NCI-H1105 (cell line): ENCODE measurements at regions not wholly inside any gene's neighbourhood (a gene's known extent, or its start where the extent isn't known, plus 50 kb on each side); places are given as distances from the start of the nearest gene placed in this dataset.

Experiments
- DNase-seq: peaks from one replicate; lab custom pipeline; 2025; lab: John Stamatoyannopoulos, UW

DNA sequence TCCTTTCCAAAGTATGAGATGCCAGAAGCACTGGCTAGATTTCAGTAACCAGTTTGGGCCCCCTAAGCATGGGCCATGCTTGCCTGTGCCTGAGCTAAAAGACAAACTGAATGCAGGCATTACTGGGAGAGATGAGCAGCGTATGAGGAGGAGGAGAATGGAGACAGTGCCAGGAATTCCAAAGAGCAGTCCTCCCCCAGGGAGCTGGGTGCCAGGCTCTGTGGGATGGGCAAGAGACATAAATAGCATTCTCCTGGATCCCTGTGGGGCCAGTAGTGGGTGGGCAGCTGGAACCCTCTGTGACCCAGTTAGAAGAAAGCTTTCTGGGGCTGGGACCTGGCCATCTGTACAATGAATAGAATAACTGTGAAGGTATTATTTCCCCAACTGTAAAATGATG is 235.6 kb downstream of the KCNA4 start:
- DNase-seq, result no peak

DNA sequence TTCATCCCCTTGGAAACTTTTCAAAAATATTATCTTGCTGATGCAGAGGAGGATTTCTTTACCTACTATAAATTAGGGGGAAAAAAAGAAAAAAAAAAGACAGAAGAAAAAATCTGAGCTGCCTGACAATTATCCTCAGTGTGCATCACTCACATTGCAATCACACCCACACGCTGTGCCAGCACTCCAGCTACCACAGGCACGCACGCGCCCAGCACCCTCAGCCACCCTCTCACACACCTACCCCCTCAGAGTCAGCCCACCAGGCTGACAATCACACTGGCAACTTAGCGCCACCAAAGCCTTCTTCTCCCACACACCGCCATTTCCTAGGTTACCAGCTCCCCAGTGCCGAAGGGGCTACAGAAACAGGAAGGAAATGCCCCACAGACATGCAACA is 236.1 kb downstream of the KCNA4 start:
- no peak for DNase-seq

DNA sequence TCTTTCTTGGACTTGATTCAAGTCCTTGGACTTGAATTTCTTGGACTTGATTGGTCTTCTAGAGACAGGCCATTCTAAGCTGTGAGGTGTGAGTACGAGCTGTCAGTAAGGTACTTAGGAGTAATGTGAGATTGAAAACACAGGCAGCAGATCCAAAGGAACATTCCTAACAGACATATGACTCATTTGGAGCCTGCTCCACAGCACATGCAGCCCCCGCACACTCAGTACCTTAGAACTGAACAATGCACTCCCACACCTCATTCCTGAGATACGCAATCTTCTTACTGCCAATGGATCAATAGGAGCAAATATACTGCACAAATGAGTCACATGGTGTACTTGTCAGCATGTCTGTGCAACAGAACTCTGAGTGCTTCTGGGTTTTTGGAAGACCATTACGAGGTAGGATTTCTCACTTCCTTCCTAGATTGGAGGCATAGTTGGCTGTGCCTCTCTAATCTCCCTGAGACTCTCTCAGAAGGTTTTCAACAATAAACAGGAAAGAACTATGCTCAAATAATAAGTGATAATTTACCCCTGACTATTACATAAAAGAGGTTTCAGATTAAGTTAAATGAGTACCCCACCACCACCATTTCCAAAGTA is 243.1 kb downstream of the KCNA4 start:
- DNase-seq, result no peak

DNA sequence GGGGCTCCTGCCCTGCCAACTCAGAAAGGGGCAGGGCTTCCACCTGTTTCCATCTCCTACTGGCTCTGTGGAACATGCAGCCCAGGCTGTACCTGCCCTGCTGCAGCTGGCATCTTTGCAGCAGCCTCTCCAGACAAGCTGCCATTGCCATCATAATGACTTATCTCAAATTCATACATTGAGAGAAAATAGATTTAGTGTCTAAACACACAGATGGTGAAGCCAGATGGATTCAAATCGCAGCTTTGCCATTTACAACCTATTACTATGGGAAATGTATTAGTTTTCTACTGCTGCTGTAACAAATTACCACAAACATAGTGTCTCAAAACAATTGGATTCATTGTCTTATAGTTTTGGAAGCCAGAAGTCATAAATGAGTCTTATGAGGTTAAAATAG is 260.0 kb downstream of the KCNA4 start:
- no peak for DNase-seq

DNA sequence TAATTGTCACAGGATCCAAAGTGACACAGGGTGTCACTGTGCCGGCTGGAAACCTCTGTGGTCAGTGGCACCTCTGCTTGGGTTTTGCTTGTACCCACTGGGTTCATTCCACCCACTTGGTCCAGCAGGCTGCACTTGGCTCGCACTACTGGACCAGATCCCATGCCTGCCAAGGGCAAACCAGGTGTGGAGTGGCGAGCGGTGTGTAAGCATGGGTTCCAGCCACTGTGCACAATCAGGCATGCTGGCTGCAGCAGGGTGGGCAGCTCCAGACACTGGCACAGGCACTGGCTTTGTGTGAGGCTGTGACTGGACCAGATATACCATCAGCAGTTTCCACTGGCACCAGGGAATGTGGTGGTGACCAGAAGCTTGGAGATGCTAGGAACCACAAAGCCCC is 261.4 kb downstream of the KCNA4 start:
- no peak for DNase-seq

DNA sequence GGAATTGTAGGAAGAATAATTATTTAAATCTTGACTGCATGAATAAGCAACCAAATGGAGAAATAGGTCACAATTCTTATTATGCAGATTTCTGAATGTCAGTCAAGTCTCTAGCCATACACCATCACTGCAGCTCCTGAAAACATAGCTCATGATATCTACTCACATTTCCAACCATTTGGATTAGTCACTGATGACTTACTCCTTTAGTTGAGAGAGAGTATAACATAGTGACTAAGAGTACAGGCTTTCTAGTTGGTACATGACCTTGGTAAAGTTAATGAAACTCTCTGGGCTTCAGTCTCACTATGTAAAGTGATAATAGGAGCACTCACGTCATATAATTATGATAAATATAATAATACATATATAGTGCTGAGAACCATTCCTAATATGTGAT is 265.2 kb downstream of the KCNA4 start:
- DNase-seq, result no peak

DNA sequence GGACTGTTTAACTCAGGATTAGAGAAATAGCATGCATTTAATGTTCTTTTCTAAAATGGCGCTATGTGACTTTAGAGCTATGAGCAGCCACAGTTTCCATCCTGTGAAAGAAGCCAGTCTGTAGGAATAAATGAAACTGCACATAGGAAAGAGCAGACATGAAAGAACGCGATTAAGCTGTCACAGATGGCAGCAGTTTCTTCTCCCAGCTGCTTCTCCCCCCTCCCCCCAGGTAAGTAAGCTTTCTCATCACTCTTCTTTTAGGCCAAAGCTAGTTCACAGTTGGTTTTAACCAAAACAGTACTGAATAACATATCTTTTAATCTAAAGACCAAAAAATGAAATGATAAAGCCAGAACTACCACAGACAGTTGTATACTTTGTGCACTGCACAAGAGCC is 266.4 kb downstream of the KCNA4 start:
- no peak for DNase-seq

DNA sequence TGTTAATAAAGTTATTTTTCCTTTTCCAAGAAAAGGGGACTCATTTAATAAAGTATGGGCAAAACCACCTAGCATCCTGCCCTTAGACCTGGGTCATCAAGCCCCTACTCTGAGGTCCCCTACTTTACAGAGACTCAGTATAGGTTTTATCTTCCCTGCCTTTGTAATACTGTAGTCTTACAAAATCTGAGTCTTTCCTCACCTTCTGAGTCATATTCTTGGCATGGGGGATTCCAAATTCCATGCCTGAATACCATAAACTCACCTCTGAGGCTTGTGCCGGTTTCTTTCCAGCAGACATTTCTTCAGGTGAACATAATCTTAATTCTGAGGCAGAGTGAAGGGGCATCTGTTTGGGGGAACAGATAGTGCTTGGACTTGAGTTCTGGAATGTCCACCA is 282.5 kb downstream of the KCNA4 start:
- DNase-seq, result no peak

DNA sequence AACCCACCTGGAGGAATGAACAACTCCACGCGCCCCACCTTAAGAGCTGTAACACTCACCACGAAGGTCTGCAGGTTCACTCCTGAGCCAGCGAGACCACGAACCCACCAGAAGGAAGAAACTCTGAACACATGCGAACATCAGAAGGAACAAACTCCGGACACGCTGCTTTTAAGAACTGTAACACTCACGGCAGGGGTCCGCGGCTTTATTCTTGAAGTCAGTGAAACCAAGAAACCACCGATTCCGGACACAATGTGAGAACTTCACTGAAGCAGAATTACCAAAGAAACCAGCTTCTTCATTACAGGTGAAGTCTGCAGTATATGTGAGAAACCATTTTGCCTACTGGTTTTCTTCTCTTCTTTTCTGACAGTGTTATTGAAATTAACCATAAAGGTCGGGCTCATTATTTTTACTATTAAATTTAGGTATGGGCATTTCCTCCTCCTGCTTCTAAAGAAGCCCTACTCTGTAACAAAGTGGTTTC is 303.0 kb downstream of the KCNA4 start:
- DNase-seq, result no peak

DNA sequence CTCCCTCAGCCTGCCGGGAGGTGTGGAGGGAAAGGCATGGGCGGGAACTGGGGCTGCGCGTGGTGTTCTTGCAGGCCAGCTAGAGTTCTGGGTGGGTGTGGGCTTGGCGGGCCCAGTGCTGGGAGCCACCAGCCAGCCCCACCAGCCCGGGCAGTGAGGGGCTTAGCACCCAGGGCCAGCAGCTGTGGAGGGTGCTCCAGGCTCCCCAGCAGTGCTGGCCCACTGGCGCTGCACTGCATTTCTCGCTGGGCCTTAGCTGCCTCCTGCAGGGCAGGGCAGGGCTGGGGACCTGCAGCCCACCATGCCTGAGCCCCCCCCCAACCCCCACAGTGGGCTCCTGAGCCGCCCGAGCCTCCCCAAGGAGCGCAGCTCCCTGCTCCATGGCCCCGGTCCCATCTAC is 304.2 kb downstream of the KCNA4 start:
- no peak for DNase-seq

DNA sequence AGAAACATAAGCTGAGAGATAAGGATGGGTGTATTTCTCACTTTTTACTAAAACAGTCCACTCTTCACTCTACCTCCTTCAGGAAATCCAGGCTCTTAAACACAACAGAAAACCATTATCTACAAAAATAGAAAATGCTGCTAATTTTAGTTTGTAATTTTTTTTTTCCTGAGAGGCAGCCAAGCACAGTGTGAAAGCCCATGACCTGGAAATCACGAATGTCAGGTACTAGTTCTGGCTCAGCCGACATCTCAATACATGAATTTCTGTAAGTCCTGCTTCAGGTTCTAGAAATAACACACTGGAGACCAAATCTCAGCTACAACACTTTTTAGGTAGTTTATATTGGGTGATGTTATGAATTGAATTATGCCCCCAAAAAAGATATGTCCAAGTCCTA is 308.9 kb downstream of the KCNA4 start:
- no peak for DNase-seq

DNA sequence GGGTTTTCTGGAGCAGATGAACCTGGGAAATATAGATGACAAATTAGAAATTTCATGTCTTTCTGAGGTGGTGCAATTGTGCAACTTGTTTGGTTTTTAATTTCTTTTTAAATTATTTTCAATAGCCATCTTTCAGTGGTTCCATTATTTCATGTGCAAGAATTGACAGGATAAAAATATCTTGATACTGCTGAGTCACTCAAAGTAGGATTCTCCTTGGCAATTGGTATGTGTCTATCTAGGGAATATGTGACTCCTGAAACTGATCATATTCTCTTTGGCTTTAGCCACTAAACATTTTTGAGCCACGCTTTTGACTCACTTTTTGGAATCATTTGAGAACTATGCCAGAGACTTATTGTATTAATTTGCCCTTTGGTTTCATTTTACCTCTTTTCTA is 331.5 kb downstream of the KCNA4 start:
- no peak for DNase-seq

DNA sequence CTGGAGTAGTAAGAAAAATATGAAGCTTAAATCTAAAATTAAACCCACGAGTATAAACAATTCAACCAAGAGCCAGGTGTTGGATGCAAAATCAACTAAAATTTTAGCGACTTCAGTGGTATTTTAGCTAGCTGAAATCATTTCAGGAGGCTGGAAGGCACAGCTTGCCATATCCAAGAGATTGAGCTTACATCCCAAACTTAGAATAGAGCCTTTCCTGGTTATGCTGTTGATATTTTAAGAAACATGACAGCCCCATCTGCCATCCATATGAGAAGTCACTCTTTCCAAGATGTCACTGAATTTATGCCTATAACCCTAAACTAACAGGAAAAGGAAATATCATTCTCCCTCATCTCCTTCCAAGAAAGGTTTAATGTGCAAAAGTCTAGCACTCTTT is 334.0 kb downstream of the KCNA4 start:
- DNase-seq, result no peak

DNA sequence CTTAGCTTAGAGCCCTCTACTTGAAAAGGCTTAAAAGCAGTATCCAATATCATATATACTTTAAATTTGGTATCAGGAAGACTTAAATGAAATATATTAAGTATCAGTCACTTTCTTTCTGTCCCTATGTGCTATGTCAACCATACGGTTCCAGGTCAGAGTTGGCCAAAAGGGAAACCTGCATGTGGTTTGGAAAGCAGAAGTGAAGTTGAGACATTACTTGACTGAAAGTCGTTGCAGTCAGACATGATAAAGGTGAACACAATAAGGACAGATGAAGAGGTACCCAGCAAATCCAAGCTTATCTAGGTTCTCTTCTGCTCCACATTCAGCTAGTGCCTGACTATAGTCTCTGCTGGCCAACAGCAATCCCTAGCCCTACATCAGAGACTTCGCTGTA is 336.8 kb downstream of the KCNA4 start:
- no peak for DNase-seq

DNA sequence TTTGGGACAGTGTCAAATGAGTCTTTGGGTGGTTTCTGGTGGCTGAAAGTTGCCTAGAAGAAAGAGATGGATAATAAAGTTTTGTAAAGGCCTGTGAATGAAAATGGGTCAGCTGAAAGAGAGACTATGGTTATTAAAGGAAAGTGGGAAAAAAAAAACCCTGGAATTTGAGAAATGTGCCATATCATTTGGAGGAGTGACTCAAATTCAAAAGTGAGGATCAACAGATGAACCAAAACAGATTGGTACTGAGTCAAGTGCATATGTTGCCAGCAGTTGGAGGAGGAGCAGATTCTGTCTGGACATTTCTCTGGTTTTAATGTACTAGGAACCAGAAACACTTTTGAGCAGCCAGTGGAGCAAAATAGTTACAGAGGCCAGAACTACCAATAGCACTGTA is 339.8 kb downstream of the KCNA4 start:
- DNase-seq, result no peak

DNA sequence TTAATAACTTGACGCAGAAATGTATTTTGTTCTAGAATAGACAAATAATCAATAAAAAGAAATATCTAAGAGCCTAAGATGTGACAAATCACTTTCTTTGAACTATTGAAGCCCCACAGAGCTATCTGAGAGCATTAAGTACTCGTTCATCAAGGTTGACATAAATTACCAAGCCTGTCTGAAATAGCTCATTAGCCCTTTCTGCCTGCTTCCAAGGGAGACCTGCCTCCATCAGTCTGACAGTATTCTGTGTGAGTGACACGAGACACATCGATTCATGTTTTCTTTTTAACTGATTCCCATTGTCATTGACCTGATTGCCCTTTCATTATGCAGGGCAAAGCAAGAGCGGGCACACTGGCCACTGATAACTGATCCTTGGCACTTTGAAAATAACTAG is 347.5 kb downstream of the KCNA4 start:
- DNase-seq, result no peak

DNA sequence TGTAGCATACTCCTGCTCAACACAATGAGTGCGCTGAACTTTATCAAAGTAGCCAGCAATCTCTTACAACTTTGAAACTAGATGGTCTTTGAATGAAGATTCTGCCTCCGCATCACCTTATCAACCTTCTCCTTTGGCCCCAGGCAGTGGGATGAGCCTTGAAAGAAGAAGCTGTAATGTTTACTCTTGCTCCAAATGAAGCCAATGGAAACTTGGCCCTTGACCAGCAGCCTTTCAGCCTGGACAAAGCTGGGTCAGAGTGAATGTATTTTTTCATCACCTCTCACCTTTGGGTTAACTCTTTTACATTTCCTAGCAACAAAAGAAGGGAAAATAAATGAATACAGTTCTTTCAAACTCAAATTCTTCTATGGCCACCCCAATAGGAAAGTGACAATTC is 359.1 kb downstream of the KCNA4 start:
- no peak for DNase-seq

DNA sequence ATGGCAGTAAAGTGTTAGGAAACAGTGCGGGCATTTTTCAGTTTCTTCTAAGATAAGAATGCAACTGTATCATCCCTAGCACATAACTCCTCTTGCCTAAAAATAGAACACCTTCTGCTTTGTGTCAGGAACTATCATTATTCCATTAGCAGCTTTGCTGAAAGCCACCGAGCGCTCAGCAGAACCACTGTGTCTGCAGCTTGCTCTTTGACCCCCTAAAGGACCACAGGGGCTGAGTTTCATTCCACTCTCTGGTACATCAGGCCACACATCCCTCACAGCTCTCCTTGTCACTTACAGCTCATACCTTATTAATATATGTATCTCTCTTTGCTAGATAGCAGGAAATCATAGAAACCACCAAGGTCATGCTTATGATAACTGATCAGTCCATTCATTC is 360.2 kb downstream of the KCNA4 start:
- DNase-seq, result no peak

DNA sequence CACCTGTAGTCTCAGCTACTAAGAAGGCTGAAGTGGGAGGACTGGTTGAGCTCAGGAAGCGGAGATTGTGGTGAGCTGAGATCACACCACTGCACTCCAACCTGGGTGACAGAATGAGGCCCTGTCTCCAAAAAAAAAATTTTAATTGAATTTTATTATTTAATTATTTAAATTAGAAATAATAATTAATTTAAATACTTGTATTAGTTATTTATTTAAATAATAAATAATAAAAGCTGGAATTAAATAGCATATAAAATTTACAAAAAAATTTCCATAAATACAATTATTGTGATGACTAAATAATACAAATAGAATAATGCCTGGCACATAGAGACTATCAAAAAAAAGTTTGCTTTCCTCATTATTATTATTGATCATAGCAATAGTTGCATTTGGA is 371.5 kb downstream of the KCNA4 start:
- DNase-seq, result no peak

DNA sequence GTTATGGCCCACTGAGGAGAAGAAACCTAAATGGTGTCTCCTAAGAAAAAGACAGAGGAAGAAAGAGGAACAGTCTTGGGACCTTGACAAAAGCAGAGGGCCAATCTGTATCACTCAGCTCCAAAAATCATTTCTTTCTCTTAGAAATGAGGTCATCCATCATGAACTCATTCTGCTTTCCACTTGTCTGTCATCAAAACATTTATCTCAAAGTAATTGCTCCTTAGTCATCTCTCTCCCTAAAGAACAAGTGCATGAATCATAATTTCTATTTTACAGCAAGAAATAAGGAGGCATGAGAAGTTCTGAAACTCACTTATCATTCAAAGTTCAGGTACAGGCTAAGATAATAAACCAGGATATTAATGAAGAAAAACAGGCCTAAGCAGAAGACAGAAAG is 375.6 kb downstream of the KCNA4 start:
- no peak for DNase-seq

DNA sequence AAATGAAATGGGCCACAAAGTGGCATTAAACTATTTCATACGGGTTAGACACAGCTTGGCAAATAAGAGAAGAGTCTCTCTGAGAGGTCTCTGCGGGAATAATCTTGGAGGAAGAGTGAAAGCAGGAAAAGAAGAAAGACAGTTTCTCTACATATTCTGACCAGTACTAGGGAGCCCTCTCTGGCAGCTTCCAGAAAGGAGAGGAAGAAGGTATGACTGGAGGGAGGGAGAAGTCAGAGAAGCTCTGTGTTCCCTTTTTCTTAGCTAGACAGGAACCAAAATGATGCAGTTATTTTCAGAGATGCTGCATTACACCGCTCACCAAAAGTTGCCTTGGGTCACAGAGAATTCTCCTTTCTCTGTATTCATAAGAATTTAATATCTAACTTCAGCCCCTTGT is 382.1 kb downstream of the KCNA4 start:
- DNase-seq, result no peak

DNA sequence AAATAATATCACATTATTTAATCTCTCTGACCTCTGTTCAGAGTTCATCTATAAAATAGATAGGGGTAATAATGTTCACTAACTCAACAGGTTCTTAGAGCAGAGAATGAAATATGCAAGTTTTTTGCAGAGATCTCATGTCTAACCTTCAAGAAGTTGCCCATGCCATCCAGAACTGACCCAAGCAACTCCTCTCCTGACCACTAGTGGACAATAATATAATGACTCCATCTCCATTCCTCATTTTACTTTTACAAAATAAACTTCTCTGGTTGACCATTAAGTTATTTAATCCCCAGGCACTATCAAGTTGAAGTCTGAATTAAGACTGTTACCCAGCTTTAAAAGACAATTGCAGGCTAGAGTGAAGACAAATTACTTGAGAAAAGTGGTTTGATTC is 382.6 kb downstream of the KCNA4 start:
- DNase-seq, result no peak

DNA sequence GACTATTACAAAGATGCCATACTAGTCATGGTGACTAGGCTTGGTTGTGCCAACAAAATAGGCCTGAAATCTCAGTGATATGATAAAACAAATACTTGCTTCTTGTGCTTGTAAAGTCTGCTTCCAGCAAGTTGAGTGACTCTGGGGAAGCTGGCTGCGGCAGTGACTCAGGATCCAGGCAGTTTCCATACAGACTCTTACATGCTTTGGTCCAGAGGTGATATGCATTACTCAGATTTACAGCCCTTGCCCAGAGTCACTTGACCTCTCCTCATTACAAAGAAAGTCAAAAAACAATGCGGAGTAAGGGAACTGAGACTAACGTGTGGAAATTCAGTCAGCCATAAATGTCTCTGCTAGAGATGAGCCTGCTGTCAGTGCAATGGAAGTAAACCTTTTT is 387.5 kb downstream of the KCNA4 start:
- no peak for DNase-seq

DNA sequence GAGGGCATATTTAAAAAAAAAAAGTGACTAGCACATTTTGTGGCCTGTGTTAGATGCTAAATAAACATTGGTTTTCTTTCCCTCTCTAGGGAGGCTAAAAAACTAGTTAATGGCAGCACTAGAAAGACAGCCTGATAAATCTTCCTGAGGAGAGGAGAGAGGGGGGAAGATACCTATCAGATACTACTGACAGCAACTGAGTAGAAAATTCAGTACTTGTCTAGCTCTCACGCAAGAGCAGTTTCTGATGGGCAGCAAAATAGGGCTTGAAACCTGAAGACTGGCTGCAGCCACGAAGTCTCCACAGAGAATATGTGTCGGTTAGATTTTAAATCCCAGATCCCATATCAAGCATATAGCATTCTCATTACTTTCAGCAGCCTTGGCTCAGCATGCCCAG is 388.2 kb downstream of the KCNA4 start:
- DNase-seq, result no peak

DNA sequence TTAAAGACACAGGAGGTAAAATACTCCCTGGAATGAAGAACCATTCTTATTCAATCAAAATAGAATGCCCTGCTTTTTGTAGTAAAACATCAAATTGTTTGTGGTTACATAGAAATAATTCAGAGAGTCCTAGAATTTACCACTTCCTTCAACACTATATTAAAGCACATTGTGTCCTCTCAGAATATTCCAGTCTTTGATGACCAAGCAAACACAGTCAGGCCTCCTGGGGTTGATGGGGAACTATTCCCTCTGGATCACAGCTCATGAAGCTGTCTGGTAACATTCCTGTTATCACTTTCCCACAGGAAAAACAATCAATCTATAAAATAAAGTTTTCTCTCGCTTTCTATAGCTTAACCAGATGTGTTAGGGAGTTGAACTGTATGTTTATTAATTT is 389.3 kb downstream of the KCNA4 start:
- DNase-seq, result no peak
